ENCODE measurements at regions not wholly inside any gene's neighbourhood (a gene's known extent, or its start where the extent isn't known, plus 50 kb on each side); places are given as distances from the start of the nearest gene placed in this dataset.

DNA sequence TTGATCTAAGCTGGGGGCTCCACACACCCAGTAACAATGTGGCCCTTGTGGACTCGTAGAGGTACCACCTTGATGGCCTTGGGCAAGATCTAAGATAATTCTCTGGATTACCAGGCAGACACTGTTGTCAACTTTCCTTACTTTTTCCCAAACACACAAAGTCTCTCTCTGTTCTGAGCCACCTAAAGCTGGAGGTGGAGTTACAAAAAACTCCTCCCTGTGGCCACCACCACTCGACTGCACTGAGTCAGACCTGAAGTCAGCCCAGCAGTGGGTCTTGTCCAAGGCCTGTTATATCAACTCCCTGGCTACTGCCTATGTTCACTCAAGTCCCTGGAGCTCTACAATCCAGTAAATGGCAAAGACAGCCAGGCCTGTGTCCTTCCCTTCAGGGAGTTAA is 70.1 kb upstream of the TECRL start:
- TF ChIP-seq, protein P1, sequence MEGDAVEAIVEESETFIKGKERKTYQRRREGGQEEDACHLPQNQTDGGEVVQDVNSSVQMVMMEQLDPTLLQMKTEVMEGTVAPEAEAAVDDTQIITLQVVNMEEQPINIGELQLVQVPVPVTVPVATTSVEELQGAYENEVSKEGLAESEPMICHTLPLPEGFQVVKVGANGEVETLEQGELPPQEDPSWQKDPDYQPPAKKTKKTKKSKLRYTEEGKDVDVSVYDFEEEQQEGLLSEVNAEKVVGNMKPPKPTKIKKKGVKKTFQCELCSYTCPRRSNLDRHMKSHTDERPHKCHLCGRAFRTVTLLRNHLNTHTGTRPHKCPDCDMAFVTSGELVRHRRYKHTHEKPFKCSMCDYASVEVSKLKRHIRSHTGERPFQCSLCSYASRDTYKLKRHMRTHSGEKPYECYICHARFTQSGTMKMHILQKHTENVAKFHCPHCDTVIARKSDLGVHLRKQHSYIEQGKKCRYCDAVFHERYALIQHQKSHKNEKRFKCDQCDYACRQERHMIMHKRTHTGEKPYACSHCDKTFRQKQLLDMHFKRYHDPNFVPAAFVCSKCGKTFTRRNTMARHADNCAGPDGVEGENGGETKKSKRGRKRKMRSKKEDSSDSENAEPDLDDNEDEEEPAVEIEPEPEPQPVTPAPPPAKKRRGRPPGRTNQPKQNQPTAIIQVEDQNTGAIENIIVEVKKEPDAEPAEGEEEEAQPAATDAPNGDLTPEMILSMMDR (IDR thresholded peaks at IDR 0.05), result no peak
- TF ChIP-seq POLR2A (IDR thresholded peaks at IDR 0.05), result no peak

Data from right lobe of liver (tissue), 4 donors.